ENCODE measurements at regions not wholly inside any gene's neighbourhood (a gene's known extent, or its start where the extent isn't known, plus 50 kb on each side); places are given as distances from the start of the nearest gene placed in this dataset.

- no peak overlapping the region for H3K27ac ChIP-seq
- no peak overlapping the region for H3K4me3 ChIP-seq (ENCODE audit: low read depth, low read length)
- no peak for DNase-seq
- H3K27me3 ChIP-seq (replicated peaks) = no peaks in the 10 kb centered on the region
- in situ Hi-C loops (cut with HindIII; ENCODE audit: low pct_ligation_motif_present, low sequenced_read_pairs) = no loop called here
- TF ChIP-seq CTCF (IDR thresholded peaks at IDR 0.05; ENCODE audit: low read depth, low read length, missing control alignments) = no peak
- H3K36me3 ChIP-seq (replicated peaks) = no peaks in the 10 kb centered on the region
Observed at GRCh38 chr18:47604021-47604420, 326.4 kb downstream of the SMAD2 start.

GRCh38 chr18:47603158-47603557 is 327.3 kb downstream of the SMAD2 start:
- Histone ChIP-seq H3K27me3 (replicated peaks) (no peaks in the 10 kb centered on the region), H3K36me3 (replicated peaks) (no peaks in the 10 kb centered on the region), H3K27ac (no peak overlapping the region), H3K4me3 (ENCODE audit: low read depth, low read length) (no peak overlapping the region)
- TF ChIP-seq CTCF (IDR thresholded peaks at IDR 0.05; ENCODE audit: low read depth, low read length, missing control alignments) = no peak
- in situ Hi-C loops (cut with HindIII; ENCODE audit: low pct_ligation_motif_present, low sequenced_read_pairs) = no loop called here
- no peak for DNase-seq

GRCh38 chr18:47602273-47602897 is 328.1 kb downstream of the SMAD2 start:
- DNase-seq = no peak
- TF ChIP-seq CTCF (IDR thresholded peaks at IDR 0.05; ENCODE audit: low read depth, low read length, missing control alignments) = no peak
- in situ Hi-C loops (cut with HindIII; ENCODE audit: low pct_ligation_motif_present, low sequenced_read_pairs) = no loop called here
- H3K4me3 ChIP-seq (ENCODE audit: low read depth, low read length) = no peak overlapping the region
- no peak overlapping the region for H3K27ac ChIP-seq
- H3K36me3 ChIP-seq (replicated peaks) = no peaks in the 10 kb centered on the region
- H3K27me3 ChIP-seq (replicated peaks) = no peaks in the 10 kb centered on the region

- no peak for DNase-seq
- no peak overlapping the region for H3K27ac ChIP-seq
- no peak for TF ChIP-seq CTCF (IDR thresholded peaks at IDR 0.05; ENCODE audit: low read depth, low read length, missing control alignments)
- H3K27me3 ChIP-seq (replicated peaks) = no peaks in the 10 kb centered on the region
- no peaks in the 10 kb centered on the region for H3K36me3 ChIP-seq (replicated peaks)
- H3K4me3 ChIP-seq (ENCODE audit: low read depth, low read length) = no peak overlapping the region
- in situ Hi-C loops (cut with HindIII; ENCODE audit: low pct_ligation_motif_present, low sequenced_read_pairs) = no loop called here
Observed at GRCh38 chr18:47601581-47602272, 328.7 kb downstream of the SMAD2 start.

- Histone ChIP-seq H3K36me3 (replicated peaks) (no peaks in the 10 kb centered on the region), H3K4me3 (ENCODE audit: low read depth, low read length) (no peak overlapping the region), H3K27ac (no peak overlapping the region), H3K27me3 (replicated peaks) (no peaks in the 10 kb centered on the region)
- in situ Hi-C loops (cut with HindIII; ENCODE audit: low pct_ligation_motif_present, low sequenced_read_pairs) = no loop called here
- TF ChIP-seq CTCF (IDR thresholded peaks at IDR 0.05; ENCODE audit: low read depth, low read length, missing control alignments) = peak; percentile 16
- no peak for DNase-seq
Observed at GRCh38 chr18:47595831-47596501, 334.5 kb downstream of the SMAD2 start.
